Keratinocyte (primary cell): ENCODE measurements at regions not wholly inside any gene's neighbourhood (a gene's known extent, or its start where the extent isn't known, plus 50 kb on each side); places are given as distances from the start of the nearest gene placed in this dataset.

Source experiments
- DNase-seq: peaks from one replicate; pipeline ENCODE4 v3.0.0-alpha.2; 2011; ENCODE audit warnings: low read depth, missing footprints, low spot score
- FAIRE-seq: peaks from 2 replicates; lab custom pipeline; 2011; peaks lifted over from hg19 to GRCh38; lab: Jason Lieb, UNC
- H2AFZ ChIP-seq: 2 replicates; pipeline ENCODE4 v1.6.0; 2012; ENCODE audit warnings: low read length, control low read depth, inconsistent platforms; ENCODE audit not compliant: control insufficient read depth
- H3K27ac ChIP-seq: 2 replicates; pipeline ENCODE4 v1.5.1; 2011; ENCODE audit warnings: low read length; ENCODE audit not compliant: control insufficient read depth, insufficient read depth
- H3K27me3 ChIP-seq: 3 replicates; pipeline ENCODE4 v1.6.0; 2011; ENCODE audit warnings: low read length; ENCODE audit not compliant: control insufficient read depth, insufficient read depth; ENCODE audit errors: extremely low read depth
- H3K36me3 ChIP-seq, 2 experiments: 2 replicates in 1 of 2; 3 replicates in 1 of 2; pipeline ENCODE4 v1.5.1; 2011; ENCODE audit warnings: low read length in 2 of 2, mild to moderate bottlenecking in 1 of 2; ENCODE audit not compliant: control insufficient read depth in 2 of 2, insufficient read depth in 2 of 2; ENCODE audit errors: extremely low read depth in 1 of 2
- H3K4me1 ChIP-seq: 3 replicates; pipeline ENCODE4 v1.5.1; 2011; ENCODE audit warnings: low read length; ENCODE audit not compliant: control insufficient read depth, insufficient read depth; ENCODE audit errors: extremely low read depth
- H3K4me2 ChIP-seq: 3 replicates; pipeline ENCODE4 v1.6.0; 2011; ENCODE audit warnings: low read depth, low read length; ENCODE audit not compliant: control insufficient read depth, insufficient read depth; ENCODE audit errors: extremely low read depth
- H3K4me3 ChIP-seq, 3 experiments: fragments of 200-600 bp in 1 of 3; sonication (generic) in 1 of 3; 2 replicates in 2 of 3; 3 replicates in 1 of 3; pipeline ENCODE4 v1.5.1; 2011 to 2016; ENCODE audit warnings: low read length in 3 of 3, mild to moderate bottlenecking in 3 of 3, control low read depth in 2 of 3, inconsistent platforms in 1 of 3, low read depth in 1 of 3, mixed read lengths in 1 of 3, mixed run types in 1 of 3, moderate library complexity in 1 of 3; ENCODE audit not compliant: control insufficient read depth in 2 of 3, insufficient read depth in 2 of 3; ENCODE audit errors: extremely low read depth in 1 of 3
- H3K79me2 ChIP-seq: 2 replicates; pipeline ENCODE4 v1.6.0; 2012; ENCODE audit warnings: low read length; ENCODE audit not compliant: control insufficient read depth, insufficient read depth
- H3K9ac ChIP-seq: 3 replicates; pipeline ENCODE4 v1.6.0; 2011; ENCODE audit warnings: low read length; ENCODE audit not compliant: control insufficient read depth, insufficient read depth; ENCODE audit errors: extremely low read depth
- H3K9me1 ChIP-seq: 3 replicates; pipeline ENCODE4 v1.6.0; 2011; ENCODE audit warnings: low read length; ENCODE audit not compliant: control insufficient read depth, insufficient read depth; ENCODE audit errors: extremely low read depth
- H3K9me3 ChIP-seq: 2 replicates; pipeline ENCODE4 v1.5.1; 2012; ENCODE audit warnings: low read depth, low read length; ENCODE audit not compliant: control insufficient read depth
- H4K20me1 ChIP-seq: 3 replicates; pipeline ENCODE4 v1.6.0; 2011; ENCODE audit warnings: low read length; ENCODE audit not compliant: control insufficient read depth, insufficient read depth; ENCODE audit errors: extremely low read depth
- EZH2 ChIP-seq: IDR thresholded peaks from one replicate; pipeline ENCODE4 v1.6.1; 2012; ENCODE audit warnings: inconsistent platforms, mild to moderate bottlenecking, low read length, moderate library complexity
- dilution Hi-C: fragments of 300-500 bp; cut with MboI; formaldehyde crosslinking; loops from one replicate; pipeline ENCODE4 v1.7.0; 2020; ENCODE audit warnings: low sequenced_read_pairs; ENCODE audit not compliant: extremely low pct_ligation_motif_present
- TF ChIP-seq, protein P1 (sequence below), 3 experiments: IDR thresholded peaks in 1 of 3; conservative IDR thresholded peaks in 1 of 3; optimal IDR thresholded peaks in 1 of 3; 2 replicates in 2 of 3; 3 replicates in 1 of 3; pipeline versions ENCODE3 to v1.5.1; 2011; ENCODE audit warnings: low read length in 3 of 3, mild to moderate bottlenecking in 3 of 3, moderate library complexity in 2 of 3, control low read depth in 1 of 3, inconsistent platforms in 1 of 3; ENCODE audit not compliant: insufficient read depth in 2 of 3; ENCODE audit errors: extremely low read depth in 1 of 3

DNA sequence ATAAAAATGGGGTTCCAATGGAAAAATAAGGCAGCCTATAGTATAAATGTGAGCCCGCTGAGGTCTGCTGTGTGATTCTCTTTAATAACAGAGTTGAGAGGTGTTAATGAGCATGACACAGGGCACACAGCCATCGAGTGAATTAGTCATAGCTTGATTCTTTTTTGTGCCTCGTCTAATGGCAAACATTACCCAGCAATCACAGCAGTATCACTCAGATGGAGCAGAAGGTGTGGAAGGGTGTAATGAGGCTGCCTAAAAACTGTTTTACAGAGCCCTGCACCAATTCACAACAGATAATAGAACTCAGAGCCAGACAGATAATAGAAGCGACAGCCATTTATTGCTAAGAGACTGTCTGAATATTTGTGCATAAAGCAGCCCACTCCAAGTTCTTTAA is 178.6 kb upstream of the TPRG1 start:
- Histone ChIP-seq H3K79me2 (no peaks in the 10 kb centered on the region), H3K9me1 (no peaks in the 10 kb centered on the region), H3K4me1 (no peaks in the 10 kb centered on the region), H3K27me3 (no peaks in the 10 kb centered on the region), H3K36me3 (no peaks in the 10 kb centered on the region), H3K9me3 (no peaks in the 10 kb centered on the region), H3K4me3 (no peak overlapping the region), H2AFZ (no peak overlapping the region), H4K20me1 (no peaks in the 10 kb centered on the region), H3K4me2 (no peak overlapping the region), H3K27ac (no peak overlapping the region), H3K9ac (no peak overlapping the region)
- FAIRE-seq (peak; percentile 36), DNase-seq (no peak)
- dilution Hi-C loops, result no loop called here
- no peak for TF ChIP-seq EZH2
- TF ChIP-seq, protein P1, sequence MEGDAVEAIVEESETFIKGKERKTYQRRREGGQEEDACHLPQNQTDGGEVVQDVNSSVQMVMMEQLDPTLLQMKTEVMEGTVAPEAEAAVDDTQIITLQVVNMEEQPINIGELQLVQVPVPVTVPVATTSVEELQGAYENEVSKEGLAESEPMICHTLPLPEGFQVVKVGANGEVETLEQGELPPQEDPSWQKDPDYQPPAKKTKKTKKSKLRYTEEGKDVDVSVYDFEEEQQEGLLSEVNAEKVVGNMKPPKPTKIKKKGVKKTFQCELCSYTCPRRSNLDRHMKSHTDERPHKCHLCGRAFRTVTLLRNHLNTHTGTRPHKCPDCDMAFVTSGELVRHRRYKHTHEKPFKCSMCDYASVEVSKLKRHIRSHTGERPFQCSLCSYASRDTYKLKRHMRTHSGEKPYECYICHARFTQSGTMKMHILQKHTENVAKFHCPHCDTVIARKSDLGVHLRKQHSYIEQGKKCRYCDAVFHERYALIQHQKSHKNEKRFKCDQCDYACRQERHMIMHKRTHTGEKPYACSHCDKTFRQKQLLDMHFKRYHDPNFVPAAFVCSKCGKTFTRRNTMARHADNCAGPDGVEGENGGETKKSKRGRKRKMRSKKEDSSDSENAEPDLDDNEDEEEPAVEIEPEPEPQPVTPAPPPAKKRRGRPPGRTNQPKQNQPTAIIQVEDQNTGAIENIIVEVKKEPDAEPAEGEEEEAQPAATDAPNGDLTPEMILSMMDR (optimal IDR thresholded peaks at IDR 0.05 in 1 of 3, IDR thresholded peaks at IDR 0.05 in 1 of 3, conservative IDR thresholded peaks at IDR 0.05 in 1 of 3; ENCODE audit: extremely low read depth in 1 of 3, insufficient read depth in 2 of 3, low read length in 3 of 3), result no peak

- Histone ChIP-seq H3K9ac (no peak overlapping the region), H4K20me1 (no peaks in the 10 kb centered on the region), H3K9me1 (no peaks in the 10 kb centered on the region), H3K79me2 (no peaks in the 10 kb centered on the region), H3K27me3 (no peaks in the 10 kb centered on the region), H3K4me3 (no peak overlapping the region), H3K4me1 (peaks cover 9% of the 10 kb centered on the region), H3K27ac (no peak overlapping the region), H3K9me3 (no peaks in the 10 kb centered on the region), H3K36me3 (no peaks in the 10 kb centered on the region), H3K4me2 (no peak overlapping the region), H2AFZ (no peak overlapping the region)
- dilution Hi-C loops, result no loop called here
- peak; percentile 61 for DNase-seq
- TF ChIP-seq, protein P1 (optimal IDR thresholded peaks at IDR 0.05 in 1 of 3, IDR thresholded peaks at IDR 0.05 in 1 of 3, conservative IDR thresholded peaks at IDR 0.05 in 1 of 3; ENCODE audit: extremely low read depth in 1 of 3, insufficient read depth in 2 of 3, low read length in 3 of 3), result no peak
- TF ChIP-seq EZH2, result no peak
- peak; percentile 99 for FAIRE-seq
Measured at GRCh38 chr3:189001559-189001958, 170.2 kb upstream of the TPRG1 start.
